ENCODE measurements at regions not wholly inside any gene's neighbourhood (a gene's known extent, or its start where the extent isn't known, plus 50 kb on each side); places are given as distances from the start of the nearest gene placed in this dataset.
"Not testable (repeated sequence)": the region's sequence is repeated elsewhere in the genome, so short reads cannot be mapped to it uniquely, and the experiment has no call there.

DNA sequence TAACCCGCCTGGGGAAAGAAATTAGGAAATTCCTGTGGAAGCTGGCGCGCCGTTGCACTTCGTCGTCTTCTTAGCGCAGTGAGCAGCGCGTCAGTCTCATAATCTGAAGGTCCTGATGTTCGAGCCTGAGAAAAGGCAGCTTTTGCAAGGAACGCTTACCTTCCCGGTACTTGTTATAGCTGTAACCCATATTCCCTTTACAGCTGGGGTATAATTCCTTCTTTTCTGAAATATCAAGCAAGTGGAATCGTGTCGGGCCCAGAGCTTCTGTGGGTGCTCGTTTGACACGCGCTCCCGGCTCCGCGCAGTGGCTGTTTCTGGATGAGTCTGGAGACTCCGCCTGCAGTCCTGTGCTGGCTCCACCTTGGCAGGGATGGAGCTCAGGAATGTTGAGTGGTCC, 491.2 kb downstream of the PRIM2 start:
- H3K27me3 ChIP-seq (ENCODE audit: control insufficient read depth in 5 of 5, insufficient read depth in 4 of 5, low read length in 5 of 5); H3K9me3 ChIP-seq (ENCODE audit: control insufficient read depth in 5 of 5, low read length in 5 of 5); H3K36me3 ChIP-seq (ENCODE audit: control insufficient read depth in 5 of 5, insufficient read depth in 5 of 5, low read length in 5 of 5); H3K27ac ChIP-seq (ENCODE audit: low read depth, low read length); H3K4me3 ChIP-seq (ENCODE audit: low read depth in 1 of 5, low read length in 5 of 5); H3K9ac ChIP-seq (ENCODE audit: low read length in 5 of 5); H3K4me1 ChIP-seq (ENCODE audit: control insufficient read depth in 5 of 5, insufficient read depth in 5 of 5, low read length in 5 of 5): not testable (repeated sequence)

DNA sequence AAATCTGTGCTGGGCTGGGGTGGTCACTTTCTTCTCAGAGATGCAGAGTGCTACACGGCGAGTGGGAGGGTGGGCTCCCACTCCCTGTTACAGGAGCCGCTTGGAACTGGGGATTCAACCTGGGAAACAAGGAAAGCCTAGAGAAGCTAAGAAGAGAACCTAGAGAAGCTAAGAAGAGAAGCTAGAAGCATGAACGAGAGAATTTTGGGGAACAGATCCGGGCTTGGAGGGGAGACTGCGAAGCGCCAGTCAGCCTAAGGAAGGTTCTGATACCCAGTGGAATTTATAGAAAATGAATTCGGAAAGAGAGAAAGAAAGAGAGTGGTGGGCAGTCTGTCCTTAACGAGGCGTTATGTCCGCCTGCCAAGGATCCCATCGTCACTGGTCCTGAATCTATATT, 492.0 kb downstream of the PRIM2 start:
- not testable (repeated sequence) for H3K27ac ChIP-seq (ENCODE audit: low read depth, low read length); H3K9ac ChIP-seq (ENCODE audit: low read length in 5 of 5); H3K4me3 ChIP-seq (ENCODE audit: low read depth in 1 of 5, low read length in 5 of 5); H3K9me3 ChIP-seq (ENCODE audit: control insufficient read depth in 5 of 5, low read length in 5 of 5); H3K4me1 ChIP-seq (ENCODE audit: control insufficient read depth in 5 of 5, insufficient read depth in 5 of 5, low read length in 5 of 5); H3K27me3 ChIP-seq (ENCODE audit: control insufficient read depth in 5 of 5, insufficient read depth in 4 of 5, low read length in 5 of 5); H3K36me3 ChIP-seq (ENCODE audit: control insufficient read depth in 5 of 5, insufficient read depth in 5 of 5, low read length in 5 of 5)

DNA sequence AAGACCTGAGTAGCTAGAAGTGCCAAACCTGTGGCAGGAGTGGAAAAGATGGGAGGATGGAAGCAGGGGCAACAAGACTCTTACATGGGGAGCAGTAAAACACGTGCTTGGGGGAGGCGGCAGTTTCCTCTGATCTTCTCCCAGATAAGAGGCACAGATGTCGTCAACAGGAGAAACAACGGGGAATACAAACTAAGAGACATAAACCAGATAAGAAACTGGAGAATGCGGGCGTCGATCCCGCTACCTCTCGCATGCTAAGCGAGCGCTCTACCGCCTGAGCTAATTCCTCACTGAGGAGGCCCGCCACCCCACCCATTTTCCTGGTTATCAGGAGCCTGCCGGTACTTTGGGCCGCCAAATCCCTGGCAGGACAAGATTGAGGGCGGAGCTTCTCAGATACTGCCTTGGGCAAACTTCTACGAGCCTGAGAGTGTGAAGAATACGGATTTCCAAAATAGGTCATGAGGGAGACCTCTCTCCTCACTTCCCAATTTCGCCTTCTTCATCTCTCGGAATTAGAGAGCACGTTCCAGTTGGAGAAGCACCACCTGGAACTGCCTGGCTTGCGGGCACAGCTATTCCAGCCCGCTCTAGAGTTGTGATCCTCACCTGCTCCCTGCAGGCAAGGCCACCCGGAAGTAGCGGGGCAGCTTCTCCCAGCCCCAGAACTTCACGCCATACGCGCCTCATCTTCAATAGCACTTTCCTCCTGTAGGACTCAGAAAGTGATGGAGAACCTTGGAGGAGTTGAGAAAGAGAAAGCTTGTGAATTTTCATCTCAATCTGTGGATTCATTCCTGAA, 496.0 kb downstream of the PRIM2 start:
- not testable (repeated sequence) for H3K4me1 ChIP-seq (ENCODE audit: control insufficient read depth in 5 of 5, insufficient read depth in 5 of 5, low read length in 5 of 5); H3K36me3 ChIP-seq (ENCODE audit: control insufficient read depth in 5 of 5, insufficient read depth in 5 of 5, low read length in 5 of 5); H3K27ac ChIP-seq (ENCODE audit: low read depth, low read length); H3K27me3 ChIP-seq (ENCODE audit: control insufficient read depth in 5 of 5, insufficient read depth in 4 of 5, low read length in 5 of 5); H3K4me3 ChIP-seq (ENCODE audit: low read depth in 1 of 5, low read length in 5 of 5); H3K9me3 ChIP-seq (ENCODE audit: control insufficient read depth in 5 of 5, low read length in 5 of 5); H3K9ac ChIP-seq (ENCODE audit: low read length in 5 of 5)

DNA sequence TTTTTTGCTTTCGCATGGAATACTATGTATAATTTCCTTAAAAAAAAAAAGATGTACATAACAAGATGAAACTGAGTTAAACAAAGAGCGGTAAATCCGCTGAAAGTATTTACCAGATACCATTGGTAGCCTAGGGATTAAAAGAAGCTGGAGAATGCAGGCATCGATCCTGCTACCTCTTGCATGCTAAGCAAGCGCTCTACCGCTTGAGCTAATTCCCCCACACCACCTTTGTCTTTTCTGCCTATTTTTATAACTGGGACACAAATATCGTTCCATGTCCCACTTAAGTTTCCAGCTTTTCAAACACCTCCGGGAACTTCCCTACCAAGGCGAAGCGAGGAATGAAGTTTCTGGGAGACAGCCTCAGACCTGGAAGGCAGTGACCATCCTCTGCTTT, 498.4 kb downstream of the PRIM2 start:
- not testable (repeated sequence) for H3K9me3 ChIP-seq (ENCODE audit: control insufficient read depth in 5 of 5, low read length in 5 of 5); H3K9ac ChIP-seq (ENCODE audit: low read length in 5 of 5); H3K36me3 ChIP-seq (ENCODE audit: control insufficient read depth in 5 of 5, insufficient read depth in 5 of 5, low read length in 5 of 5); H3K4me1 ChIP-seq (ENCODE audit: control insufficient read depth in 5 of 5, insufficient read depth in 5 of 5, low read length in 5 of 5); H3K27me3 ChIP-seq (ENCODE audit: control insufficient read depth in 5 of 5, insufficient read depth in 4 of 5, low read length in 5 of 5); H3K4me3 ChIP-seq (ENCODE audit: low read depth in 1 of 5, low read length in 5 of 5); H3K27ac ChIP-seq (ENCODE audit: low read depth, low read length)

DNA sequence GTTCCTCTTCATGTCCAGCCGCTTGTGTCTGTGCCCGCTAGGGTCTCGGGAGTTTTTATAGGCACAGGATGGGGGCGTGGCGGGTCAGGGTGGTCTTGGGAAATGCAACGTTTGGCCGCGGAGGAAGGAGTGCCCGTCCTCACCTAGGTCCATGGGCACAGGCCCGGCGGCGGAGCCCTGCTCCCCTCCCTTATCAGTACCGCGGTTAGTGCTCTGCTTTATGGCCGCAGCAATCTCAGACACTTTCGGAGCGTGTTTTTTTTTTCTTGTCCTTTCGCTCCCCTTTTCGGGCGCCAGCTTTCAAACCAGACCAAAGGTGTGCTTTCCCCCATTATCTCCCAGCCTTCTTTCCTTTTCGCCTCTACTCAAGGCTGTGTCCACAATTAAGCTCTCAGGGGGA, 503.9 kb downstream of the PRIM2 start:
- H3K27me3 ChIP-seq (ENCODE audit: control insufficient read depth in 5 of 5, insufficient read depth in 4 of 5, low read length in 5 of 5); H3K36me3 ChIP-seq (ENCODE audit: control insufficient read depth in 5 of 5, insufficient read depth in 5 of 5, low read length in 5 of 5); H3K4me3 ChIP-seq (ENCODE audit: low read depth in 1 of 5, low read length in 5 of 5); H3K9ac ChIP-seq (ENCODE audit: low read length in 5 of 5); H3K9me3 ChIP-seq (ENCODE audit: control insufficient read depth in 5 of 5, low read length in 5 of 5); H3K27ac ChIP-seq (ENCODE audit: low read depth, low read length); H3K4me1 ChIP-seq (ENCODE audit: control insufficient read depth in 5 of 5, insufficient read depth in 5 of 5, low read length in 5 of 5): not testable (repeated sequence)

DNA sequence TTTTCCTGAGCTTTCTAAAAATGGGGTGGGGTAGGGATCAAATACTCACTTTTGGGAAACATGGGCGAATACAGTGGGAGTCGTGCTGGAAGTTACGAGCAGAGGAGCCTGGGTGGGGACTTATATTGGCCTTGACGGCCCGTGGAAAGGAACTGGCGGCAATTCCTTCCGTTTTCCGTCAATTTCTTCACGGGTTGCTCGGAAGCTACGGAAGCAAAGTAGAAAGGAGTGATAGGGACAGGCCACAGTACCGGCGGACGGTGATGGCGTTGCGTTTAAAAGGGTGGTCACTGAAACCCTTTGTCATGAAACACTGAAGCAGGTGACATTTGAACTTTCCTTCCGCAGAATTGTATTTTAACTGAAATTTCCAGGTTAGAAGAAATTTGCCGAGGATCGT, 505.0 kb downstream of the PRIM2 start:
- H3K27ac ChIP-seq (ENCODE audit: low read depth, low read length); H3K9me3 ChIP-seq (ENCODE audit: control insufficient read depth in 5 of 5, low read length in 5 of 5); H3K27me3 ChIP-seq (ENCODE audit: control insufficient read depth in 5 of 5, insufficient read depth in 4 of 5, low read length in 5 of 5); H3K4me3 ChIP-seq (ENCODE audit: low read depth in 1 of 5, low read length in 5 of 5); H3K36me3 ChIP-seq (ENCODE audit: control insufficient read depth in 5 of 5, insufficient read depth in 5 of 5, low read length in 5 of 5); H3K4me1 ChIP-seq (ENCODE audit: control insufficient read depth in 5 of 5, insufficient read depth in 5 of 5, low read length in 5 of 5); H3K9ac ChIP-seq (ENCODE audit: low read length in 5 of 5): not testable (repeated sequence)

DNA sequence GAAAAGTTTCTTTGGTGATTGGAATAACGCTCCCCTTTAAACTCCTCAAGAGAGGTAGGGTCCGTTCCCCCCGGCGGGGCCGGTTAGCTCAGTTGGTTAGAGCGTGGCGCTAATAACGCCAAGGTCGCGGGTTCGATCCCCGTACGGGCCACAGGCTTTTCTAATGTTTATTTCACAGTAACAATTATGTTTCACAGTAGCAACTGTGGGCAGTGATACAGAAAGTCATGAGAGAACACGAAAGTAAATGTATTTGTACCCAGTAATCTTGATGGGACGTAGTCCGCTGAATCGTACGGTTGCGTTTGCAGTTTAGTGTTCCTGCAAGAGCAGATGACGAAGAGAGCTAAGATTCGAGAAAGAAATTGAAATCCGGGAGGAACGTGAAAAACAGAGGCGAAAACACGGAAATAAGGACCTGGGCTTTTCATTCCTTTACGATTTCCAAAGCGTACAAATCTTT, 505.5 kb downstream of the PRIM2 start:
- Histone ChIP-seq H3K27me3 (ENCODE audit: control insufficient read depth in 5 of 5, insufficient read depth in 4 of 5, low read length in 5 of 5) (peaks cover 0 to 5% (median 0%) of the 10 kb centered on the region in 5 donors), H3K4me3 (ENCODE audit: low read depth in 1 of 5, low read length in 5 of 5) (no peak overlapping the region), H3K4me1 (ENCODE audit: control insufficient read depth in 5 of 5, insufficient read depth in 5 of 5, low read length in 5 of 5) (no peaks in the 10 kb centered on the region), H3K9ac (ENCODE audit: low read length in 5 of 5) (no peak overlapping the region), H3K9me3 (ENCODE audit: control insufficient read depth in 5 of 5, low read length in 5 of 5) (peaks cover 0 to 5% (median 0%) of the 10 kb centered on the region in 5 donors), H3K36me3 (ENCODE audit: control insufficient read depth in 5 of 5, insufficient read depth in 5 of 5, low read length in 5 of 5) (no peaks in the 10 kb centered on the region), H3K27ac (ENCODE audit: low read depth, low read length) (no peak overlapping the region)

DNA sequence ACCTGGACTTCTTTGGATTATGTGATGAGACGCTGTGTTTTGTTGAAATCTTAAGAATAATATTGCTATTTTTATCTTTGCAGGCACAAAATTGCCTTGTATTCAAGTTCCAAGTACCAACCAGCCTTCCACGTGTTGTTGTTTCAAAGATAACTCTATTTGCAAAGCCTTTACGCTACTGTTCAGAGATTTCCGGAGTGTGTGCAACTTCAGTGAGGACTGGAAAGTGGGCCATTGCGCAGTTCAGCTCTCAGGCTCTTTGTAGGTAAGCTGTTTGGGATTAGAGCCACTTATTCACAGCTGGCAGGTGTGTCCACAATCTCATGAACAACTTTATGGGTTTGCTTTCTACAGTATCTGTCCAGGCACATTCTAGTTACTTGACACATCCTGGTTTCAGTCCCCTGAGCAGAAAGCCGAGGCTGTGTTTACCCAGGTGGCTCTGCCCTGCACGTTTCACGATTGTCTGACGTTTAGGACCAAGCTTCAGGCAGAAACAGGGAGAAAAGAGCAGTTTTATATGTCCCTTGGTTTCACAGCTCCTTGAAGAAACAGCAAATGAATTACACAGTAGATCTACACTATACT, 520.3 kb downstream of the PRIM2 start:
- H3K36me3 ChIP-seq (ENCODE audit: control insufficient read depth in 5 of 5, insufficient read depth in 5 of 5, low read length in 5 of 5); H3K4me1 ChIP-seq (ENCODE audit: control insufficient read depth in 5 of 5, insufficient read depth in 5 of 5, low read length in 5 of 5); H3K9ac ChIP-seq (ENCODE audit: low read length in 5 of 5); H3K9me3 ChIP-seq (ENCODE audit: control insufficient read depth in 5 of 5, low read length in 5 of 5); H3K4me3 ChIP-seq (ENCODE audit: low read depth in 1 of 5, low read length in 5 of 5); H3K27me3 ChIP-seq (ENCODE audit: control insufficient read depth in 5 of 5, insufficient read depth in 4 of 5, low read length in 5 of 5); H3K27ac ChIP-seq (ENCODE audit: low read depth, low read length): not testable (repeated sequence)

DNA sequence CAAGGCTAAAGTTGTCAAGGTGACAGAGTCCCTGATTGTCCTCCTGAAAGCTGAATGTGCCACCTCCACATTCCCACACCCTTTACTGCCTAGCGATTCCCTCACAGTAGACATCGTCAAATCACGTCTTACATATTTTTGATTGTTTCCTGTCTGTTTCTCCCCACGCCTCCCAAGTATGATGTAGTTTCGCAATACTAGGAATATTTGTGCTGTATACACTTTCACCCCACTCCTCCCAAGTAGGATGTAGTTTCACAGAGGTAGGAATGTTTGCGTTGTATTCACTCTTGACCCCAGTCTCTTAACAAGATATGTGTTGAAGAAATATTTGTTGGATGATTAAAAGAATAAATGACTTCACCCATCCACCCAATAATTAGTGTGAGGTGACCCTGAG, 524.1 kb downstream of the PRIM2 start:
- H3K4me1 ChIP-seq (ENCODE audit: control insufficient read depth in 5 of 5, insufficient read depth in 5 of 5, low read length in 5 of 5); H3K9ac ChIP-seq (ENCODE audit: low read length in 5 of 5); H3K36me3 ChIP-seq (ENCODE audit: control insufficient read depth in 5 of 5, insufficient read depth in 5 of 5, low read length in 5 of 5); H3K4me3 ChIP-seq (ENCODE audit: low read depth in 1 of 5, low read length in 5 of 5); H3K27me3 ChIP-seq (ENCODE audit: control insufficient read depth in 5 of 5, insufficient read depth in 4 of 5, low read length in 5 of 5); H3K9me3 ChIP-seq (ENCODE audit: control insufficient read depth in 5 of 5, low read length in 5 of 5); H3K27ac ChIP-seq (ENCODE audit: low read depth, low read length): not testable (repeated sequence)

DNA sequence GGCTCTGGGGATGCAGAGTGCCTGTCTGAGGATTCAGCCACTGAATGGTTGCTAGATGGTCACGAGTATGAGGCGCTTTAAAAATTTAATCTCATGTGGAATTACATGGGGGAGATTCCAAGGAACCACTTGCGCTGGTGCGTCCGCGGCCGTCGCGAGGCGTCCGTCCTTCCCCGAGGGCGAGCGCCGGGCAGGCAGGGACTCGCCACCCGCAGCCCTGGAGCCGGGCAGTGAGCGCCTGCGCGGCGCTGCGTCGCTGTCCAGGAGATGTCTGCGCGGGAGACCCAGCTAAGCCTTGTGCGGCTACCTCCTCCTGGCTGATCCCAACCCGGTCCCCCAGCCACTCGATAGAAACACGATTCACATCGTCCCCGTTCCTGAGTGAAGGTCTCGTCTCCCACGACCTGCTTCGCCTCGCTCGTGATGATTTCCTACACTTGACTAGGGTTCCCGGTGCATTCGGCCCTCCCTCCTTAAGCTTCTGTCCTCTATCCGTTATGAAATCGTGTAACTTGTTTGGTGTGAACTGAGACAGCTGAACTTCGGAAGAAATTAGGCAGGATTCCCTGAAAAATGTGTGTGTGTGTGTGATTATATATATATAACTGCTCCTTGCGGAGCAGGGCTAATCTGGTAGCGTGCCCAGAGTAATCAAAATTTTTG, 536.4 kb downstream of the PRIM2 start:
- H3K4me1 ChIP-seq (ENCODE audit: control insufficient read depth in 5 of 5, insufficient read depth in 5 of 5, low read length in 5 of 5); H3K9me3 ChIP-seq (ENCODE audit: control insufficient read depth in 5 of 5, low read length in 5 of 5); H3K4me3 ChIP-seq (ENCODE audit: low read depth in 1 of 5, low read length in 5 of 5); H3K9ac ChIP-seq (ENCODE audit: low read length in 5 of 5); H3K27ac ChIP-seq (ENCODE audit: low read depth, low read length); H3K27me3 ChIP-seq (ENCODE audit: control insufficient read depth in 5 of 5, insufficient read depth in 4 of 5, low read length in 5 of 5); H3K36me3 ChIP-seq (ENCODE audit: control insufficient read depth in 5 of 5, insufficient read depth in 5 of 5, low read length in 5 of 5): not testable (repeated sequence)

Data from subcutaneous abdominal adipose tissue (tissue), 5 donors.